ENCODE measurements at regions not wholly inside any gene's neighbourhood (a gene's known extent, or its start where the extent isn't known, plus 50 kb on each side); places are given as distances from the start of the nearest gene placed in this dataset.

- peaks cover 8% of the 10 kb centered on the region for H3K4me1 ChIP-seq (ENCODE audit: control insufficient read depth, insufficient read depth, low read length)
- H3K4me3 ChIP-seq (ENCODE audit: low read length) = no peak overlapping the region
- H3K36me3 ChIP-seq (ENCODE audit: control insufficient read depth, insufficient read depth, low read length) = no peaks in the 10 kb centered on the region
- no peaks in the 10 kb centered on the region for H3K9me3 ChIP-seq (ENCODE audit: control insufficient read depth, low read length)
- no peak overlapping the region for H3K9ac ChIP-seq (ENCODE audit: low read length)
- H3K27me3 ChIP-seq (ENCODE audit: control insufficient read depth, insufficient read depth, low read length) = no peaks in the 10 kb centered on the region
These were observed 191.4 kb downstream of the SPRY1 start for GRCh38 chr4:123587983-123588494.

- H3K9ac ChIP-seq (ENCODE audit: low read length) = no peak overlapping the region
- H3K27me3 ChIP-seq (ENCODE audit: control insufficient read depth, insufficient read depth, low read length) = no peaks in the 10 kb centered on the region
- no peaks in the 10 kb centered on the region for H3K36me3 ChIP-seq (ENCODE audit: control insufficient read depth, insufficient read depth, low read length)
- H3K4me1 ChIP-seq (ENCODE audit: control insufficient read depth, insufficient read depth, low read length) = peaks cover 8% of the 10 kb centered on the region
- H3K4me3 ChIP-seq (ENCODE audit: low read length) = no peak overlapping the region
- no peaks in the 10 kb centered on the region for H3K9me3 ChIP-seq (ENCODE audit: control insufficient read depth, low read length)
These were observed 192.1 kb downstream of the SPRY1 start for GRCh38 chr4:123588631-123589241.

- Histone ChIP-seq H3K4me3 (ENCODE audit: low read length) (no peak overlapping the region), H3K27me3 (ENCODE audit: control insufficient read depth, insufficient read depth, low read length) (no peaks in the 10 kb centered on the region), H3K9me3 (ENCODE audit: control insufficient read depth, low read length) (no peaks in the 10 kb centered on the region), H3K4me1 (ENCODE audit: control insufficient read depth, insufficient read depth, low read length) (peaks cover 8% of the 10 kb centered on the region), H3K36me3 (ENCODE audit: control insufficient read depth, insufficient read depth, low read length) (no peaks in the 10 kb centered on the region), H3K9ac (ENCODE audit: low read length) (no peak overlapping the region)
These were observed 192.7 kb downstream of the SPRY1 start for GRCh38 chr4:123589301-123589700.

- no peak overlapping the region for H3K9ac ChIP-seq (ENCODE audit: low read length)
- H3K4me3 ChIP-seq (ENCODE audit: low read length) = no peak overlapping the region
- no peaks in the 10 kb centered on the region for H3K36me3 ChIP-seq (ENCODE audit: control insufficient read depth, insufficient read depth, low read length)
- no peaks in the 10 kb centered on the region for H3K9me3 ChIP-seq (ENCODE audit: control insufficient read depth, low read length)
- H3K27me3 ChIP-seq (ENCODE audit: control insufficient read depth, insufficient read depth, low read length) = no peaks in the 10 kb centered on the region
- H3K4me1 ChIP-seq (ENCODE audit: control insufficient read depth, insufficient read depth, low read length) = peaks cover 8% of the 10 kb centered on the region
These were observed 195.3 kb downstream of the SPRY1 start for GRCh38 chr4:123591875-123592274.

GRCh38 chr4:123593655-123594054 lies 197.1 kb downstream of the SPRY1 start:
- Histone ChIP-seq H3K36me3 (ENCODE audit: control insufficient read depth, insufficient read depth, low read length) (no peaks in the 10 kb centered on the region), H3K9me3 (ENCODE audit: control insufficient read depth, low read length) (no peaks in the 10 kb centered on the region), H3K4me1 (ENCODE audit: control insufficient read depth, insufficient read depth, low read length) (no peaks in the 10 kb centered on the region), H3K9ac (ENCODE audit: low read length) (no peak overlapping the region), H3K4me3 (ENCODE audit: low read length) (no peak overlapping the region), H3K27me3 (ENCODE audit: control insufficient read depth, insufficient read depth, low read length) (no peaks in the 10 kb centered on the region)

- Histone ChIP-seq H3K4me3 (ENCODE audit: low read length) (no peak overlapping the region), H3K4me1 (ENCODE audit: control insufficient read depth, insufficient read depth, low read length) (peaks cover 17% of the 10 kb centered on the region), H3K9ac (ENCODE audit: low read length) (no peak overlapping the region), H3K27me3 (ENCODE audit: control insufficient read depth, insufficient read depth, low read length) (no peaks in the 10 kb centered on the region), H3K36me3 (ENCODE audit: control insufficient read depth, insufficient read depth, low read length) (no peaks in the 10 kb centered on the region), H3K9me3 (ENCODE audit: control insufficient read depth, low read length) (no peaks in the 10 kb centered on the region)
These were observed 200.2 kb downstream of the SPRY1 start for GRCh38 chr4:123596805-123597204.

GRCh38 chr4:123597586-123597985 lies 201.0 kb downstream of the SPRY1 start:
- Histone ChIP-seq H3K9me3 (ENCODE audit: control insufficient read depth, low read length) (no peaks in the 10 kb centered on the region), H3K27me3 (ENCODE audit: control insufficient read depth, insufficient read depth, low read length) (no peaks in the 10 kb centered on the region), H3K36me3 (ENCODE audit: control insufficient read depth, insufficient read depth, low read length) (no peaks in the 10 kb centered on the region), H3K4me3 (ENCODE audit: low read length) (no peak overlapping the region), H3K9ac (ENCODE audit: low read length) (no peak overlapping the region), H3K4me1 (ENCODE audit: control insufficient read depth, insufficient read depth, low read length) (peaks cover 17% of the 10 kb centered on the region)

GRCh38 chr4:123598331-123598730 lies 201.7 kb downstream of the SPRY1 start:
- Histone ChIP-seq H3K9me3 (ENCODE audit: control insufficient read depth, low read length) (no peaks in the 10 kb centered on the region), H3K4me3 (ENCODE audit: low read length) (no peak overlapping the region), H3K4me1 (ENCODE audit: control insufficient read depth, insufficient read depth, low read length) (peaks cover 17% of the 10 kb centered on the region), H3K27me3 (ENCODE audit: control insufficient read depth, insufficient read depth, low read length) (no peaks in the 10 kb centered on the region), H3K36me3 (ENCODE audit: control insufficient read depth, insufficient read depth, low read length) (no peaks in the 10 kb centered on the region), H3K9ac (ENCODE audit: low read length) (no peak overlapping the region)

- peaks cover 17% of the 10 kb centered on the region for H3K4me1 ChIP-seq (ENCODE audit: control insufficient read depth, insufficient read depth, low read length)
- no peak overlapping the region for H3K4me3 ChIP-seq (ENCODE audit: low read length)
- no peaks in the 10 kb centered on the region for H3K9me3 ChIP-seq (ENCODE audit: control insufficient read depth, low read length)
- no peaks in the 10 kb centered on the region for H3K36me3 ChIP-seq (ENCODE audit: control insufficient read depth, insufficient read depth, low read length)
- H3K27me3 ChIP-seq (ENCODE audit: control insufficient read depth, insufficient read depth, low read length) = no peaks in the 10 kb centered on the region
- no peak overlapping the region for H3K9ac ChIP-seq (ENCODE audit: low read length)
These were observed 202.7 kb downstream of the SPRY1 start for GRCh38 chr4:123599061-123599919.

GRCh38 chr4:123599920-123600810 lies 203.6 kb downstream of the SPRY1 start:
- no peaks in the 10 kb centered on the region for H3K36me3 ChIP-seq (ENCODE audit: control insufficient read depth, insufficient read depth, low read length)
- H3K4me1 ChIP-seq (ENCODE audit: control insufficient read depth, insufficient read depth, low read length) = peaks cover 17% of the 10 kb centered on the region
- H3K27me3 ChIP-seq (ENCODE audit: control insufficient read depth, insufficient read depth, low read length) = no peaks in the 10 kb centered on the region
- no peaks in the 10 kb centered on the region for H3K9me3 ChIP-seq (ENCODE audit: control insufficient read depth, low read length)
- no peak overlapping the region for H3K4me3 ChIP-seq (ENCODE audit: low read length)
- no peak overlapping the region for H3K9ac ChIP-seq (ENCODE audit: low read length)

GRCh38 chr4:123600987-123601904 lies 204.7 kb downstream of the SPRY1 start:
- no peaks in the 10 kb centered on the region for H3K27me3 ChIP-seq (ENCODE audit: control insufficient read depth, insufficient read depth, low read length)
- H3K4me3 ChIP-seq (ENCODE audit: low read length) = no peak overlapping the region
- H3K9me3 ChIP-seq (ENCODE audit: control insufficient read depth, low read length) = no peaks in the 10 kb centered on the region
- no peaks in the 10 kb centered on the region for H3K36me3 ChIP-seq (ENCODE audit: control insufficient read depth, insufficient read depth, low read length)
- no peak overlapping the region for H3K9ac ChIP-seq (ENCODE audit: low read length)
- peaks cover 17% of the 10 kb centered on the region for H3K4me1 ChIP-seq (ENCODE audit: control insufficient read depth, insufficient read depth, low read length)
